ENCODE measurements at regions not wholly inside any gene's neighbourhood (a gene's known extent, or its start where the extent isn't known, plus 50 kb on each side); places are given as distances from the start of the nearest gene placed in this dataset.
"Not testable (repeated sequence)": the region's sequence is repeated elsewhere in the genome, so short reads cannot be mapped to it uniquely, and the experiment has no call there.

DNA sequence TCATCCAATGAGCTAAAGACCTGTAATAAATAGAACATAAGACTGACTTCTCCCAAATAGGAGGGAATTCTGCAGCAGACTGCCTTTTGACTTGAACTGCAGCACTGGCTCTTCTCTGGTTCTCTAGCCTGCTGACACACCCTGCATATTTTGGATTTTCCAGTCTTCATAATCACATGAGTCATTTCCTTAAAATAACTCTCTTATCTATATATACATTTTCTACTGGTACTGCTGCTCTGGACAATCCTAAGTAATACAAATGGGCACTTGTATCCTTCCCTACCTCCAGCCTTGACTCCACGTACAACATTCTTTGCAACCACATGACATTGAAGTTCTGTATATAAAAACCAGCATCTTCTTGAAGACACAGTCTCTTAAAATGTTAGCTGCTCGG, 429.4 kb upstream of the TMPRSS15 start:
- H3K36me3 ChIP-seq (ENCODE audit: control insufficient read depth, insufficient read depth, low read length): no peaks in the 10 kb centered on the region
- no peaks in the 10 kb centered on the region for H3K9me1 ChIP-seq (ENCODE audit: control insufficient read depth, insufficient read depth, low read length)
- no peaks in the 10 kb centered on the region for H3K27me3 ChIP-seq (ENCODE audit: control insufficient read depth in 2 of 2, insufficient read depth in 2 of 2, low read length in 2 of 2)
- no peaks in the 10 kb centered on the region; the same call in 1 of the 2 replicates for H3K9me3 ChIP-seq (replicated peaks; ENCODE audit: control insufficient read depth, insufficient read depth, low read depth, low read length)
- WGBS (ENCODE audit: insufficient coverage, low coverage, missing lambda C conversion rate): 3% methylated on average over 2 of the region's 2 CpGs
- POLR2A ChIA-PET: no interaction called here
- FAIRE-seq (no peak), DNase-seq (ENCODE audit: extremely low read depth in 1 of 4, low spot score in 3 of 4) (peak in 1 of 4 experiments; percentile 4), ATAC-seq (no peak)
- no peak overlapping the region for H3K27ac ChIP-seq (ENCODE audit: extremely low read depth, low read depth, low read length)
- no peaks in the 10 kb centered on the region for H4K20me1 ChIP-seq (replicated peaks; ENCODE audit: control insufficient read depth, insufficient read depth, low read length)
- in situ Hi-C loops (cut with MboI): no loop called here
- no TSS peak for BruUV-seq (replicated peaks)
- H3K4me1 ChIP-seq (replicated peaks in 1 of 2; ENCODE audit: control insufficient read depth in 2 of 2, insufficient read depth in 2 of 2, low read length in 2 of 2): no peaks in the 10 kb centered on the region
- CTCF ChIA-PET (ENCODE audit: low intra/inter-chr PET ratio): no interaction called here
- intact Hi-C loops (cut with micrococcal nuclease): no loop called here
- H3K4me2 ChIP-seq (ENCODE audit: insufficient read depth, low read length): no peak overlapping the region
- no peak overlapping the region for H3K9ac ChIP-seq (ENCODE audit: insufficient read depth in 1 of 2, low read depth in 2 of 2, low read length in 2 of 2)
- no peaks in the 10 kb centered on the region for H3K79me2 ChIP-seq (ENCODE audit: control insufficient read depth, insufficient read depth, low read length)
- no peak for TF ChIP-seq MXI1 (IDR thresholded peaks at IDR 0.05; ENCODE audit: low read depth, low read length)
- TF ChIP-seq MEF2D (tag; conservative IDR thresholded peaks at IDR 0.05; ENCODE audit: low read depth): peak; percentile 42; the same call in 1 of the 2 replicates
- peak; percentile 69 for TF ChIP-seq FOSL1 (tag; conservative IDR thresholded peaks at IDR 0.05)
- H3K4me3 ChIP-seq: no peak overlapping the region
- H2AFZ ChIP-seq (ENCODE audit: low read depth, low read length): no peak overlapping the region

DNA sequence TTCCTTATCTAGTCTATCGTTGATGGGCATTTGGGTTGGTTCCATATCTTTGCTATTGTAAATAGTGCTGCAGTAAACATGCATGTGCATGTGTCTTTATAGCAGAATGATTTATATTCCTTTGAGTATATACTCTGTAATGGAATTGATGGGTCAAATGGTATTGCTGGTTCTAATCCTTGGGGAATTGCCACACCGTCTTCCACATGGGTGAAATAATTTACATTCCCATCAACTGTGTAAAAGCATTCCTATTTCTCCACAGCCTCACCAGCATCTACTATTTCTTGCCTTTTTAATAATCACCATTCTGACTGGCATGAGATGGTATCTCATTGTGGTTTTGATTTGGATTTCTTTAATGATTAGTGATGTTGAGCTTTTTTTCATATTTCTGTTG, 430.5 kb upstream of the TMPRSS15 start:
- BruUV-seq (replicated peaks); in situ Hi-C loops (cut with MboI); H4K20me1 ChIP-seq (replicated peaks; ENCODE audit: control insufficient read depth, insufficient read depth, low read length); H3K9ac ChIP-seq (ENCODE audit: insufficient read depth in 1 of 2, low read depth in 2 of 2, low read length in 2 of 2); FAIRE-seq; H3K27me3 ChIP-seq (ENCODE audit: control insufficient read depth in 2 of 2, insufficient read depth in 2 of 2, low read length in 2 of 2); H3K79me2 ChIP-seq (ENCODE audit: control insufficient read depth, insufficient read depth, low read length); POLR2A ChIA-PET; DNase-seq (ENCODE audit: extremely low read depth in 1 of 4, low spot score in 3 of 4); intact Hi-C loops (cut with micrococcal nuclease); H3K4me2 ChIP-seq (ENCODE audit: insufficient read depth, low read length); H3K27ac ChIP-seq (ENCODE audit: extremely low read depth, low read depth, low read length); H3K9me3 ChIP-seq (replicated peaks; ENCODE audit: control insufficient read depth, insufficient read depth, low read depth, low read length); H3K36me3 ChIP-seq (ENCODE audit: control insufficient read depth, insufficient read depth, low read length); H2AFZ ChIP-seq (ENCODE audit: low read depth, low read length); ATAC-seq; H3K4me1 ChIP-seq (replicated peaks in 1 of 2; ENCODE audit: control insufficient read depth in 2 of 2, insufficient read depth in 2 of 2, low read length in 2 of 2); H3K9me1 ChIP-seq (ENCODE audit: control insufficient read depth, insufficient read depth, low read length); H3K4me3 ChIP-seq; CTCF ChIA-PET (ENCODE audit: low intra/inter-chr PET ratio): not testable (repeated sequence)
- 3% methylated on average over 2 of the region's 2 CpGs for WGBS (ENCODE audit: insufficient coverage, low coverage, missing lambda C conversion rate)

All from K562 (cell line).